ENCODE measurements at regions not wholly inside any gene's neighbourhood (a gene's known extent, or its start where the extent isn't known, plus 50 kb on each side); places are given as distances from the start of the nearest gene placed in this dataset.

DNA sequence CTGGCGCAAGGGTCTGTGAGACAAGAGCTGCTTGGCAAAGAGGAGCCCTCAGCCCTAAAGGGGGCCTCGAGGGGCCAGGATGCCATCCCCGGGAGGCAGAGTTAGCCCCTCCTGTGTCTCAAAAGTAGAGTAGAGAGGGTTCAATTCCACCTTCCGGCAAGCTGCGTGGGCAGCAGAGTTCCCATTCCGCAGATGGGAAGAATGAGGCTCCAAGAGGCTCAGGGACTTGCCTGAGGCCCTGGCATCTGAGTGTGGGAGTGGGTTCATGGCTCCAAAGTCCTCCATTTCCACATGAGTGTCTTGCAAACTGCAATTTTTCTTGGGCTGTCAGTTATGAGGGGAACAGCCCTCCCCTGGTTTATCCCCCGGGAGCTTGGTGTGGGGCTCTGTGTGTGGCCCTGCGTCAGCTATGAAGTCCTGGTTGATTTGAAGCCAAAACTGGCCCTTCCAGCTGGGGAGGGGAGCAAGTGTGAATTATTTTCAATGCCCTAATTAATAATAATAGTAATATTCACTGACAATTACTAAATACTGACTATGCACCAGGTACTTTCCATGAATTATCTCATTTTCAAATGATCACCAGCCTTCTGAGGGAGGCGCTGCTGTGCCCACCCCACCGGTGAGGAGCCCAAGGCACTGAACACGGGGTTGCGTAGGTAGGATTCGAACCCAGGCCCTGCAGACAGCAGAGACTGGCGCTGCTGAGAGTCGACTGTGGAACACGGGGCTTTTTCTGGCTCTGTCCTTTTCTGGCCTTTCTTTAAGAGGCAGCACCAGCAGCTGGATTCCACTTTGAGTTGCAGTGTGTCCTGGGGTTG lies 153.0 kb upstream of the PTPN1 start:
- Histone ChIP-seq H3K23ac (ENCODE audit: low read length in 2 of 2) (no peak overlapping the region), H3K9me3 (ENCODE audit: control insufficient read depth, low read length) (no peaks in the 10 kb centered on the region), H2BK5ac (ENCODE audit: low read depth, low read length, poor library complexity, severe bottlenecking) (no peak overlapping the region), H2BK12ac (ENCODE audit: low read length in 2 of 2) (peak overlapping the region; percentile 60 to 75), H3K36me3 (ENCODE audit: control insufficient read depth in 1 of 2, insufficient read depth in 2 of 2, low read depth in 1 of 2, low read length in 2 of 2) (no peaks in the 10 kb centered on the region), H3K27me3 (ENCODE audit: control insufficient read depth in 1 of 2, insufficient read depth in 1 of 2, low read length in 2 of 2) (peaks cover 0 to 2% of the 10 kb centered on the region in 2 experiments), H2BK120ac (ENCODE audit: low read depth, low read length) (no peak overlapping the region), H3K4me2 (ENCODE audit: low read length, poor library complexity, severe bottlenecking) (no peak overlapping the region), H3K4ac (ENCODE audit: low read depth in 1 of 2, low read length in 2 of 2) (no peak overlapping the region), H3K14ac (ENCODE audit: low read length in 2 of 2) (no peak overlapping the region), H3K27ac (ENCODE audit: low read length, poor library complexity, severe bottlenecking) (no peak overlapping the region), H3K4me3 (ENCODE audit: insufficient read depth in 1 of 2, low read depth in 1 of 2, low read length in 2 of 2) (no peak overlapping the region), H2AFZ (ENCODE audit: low read depth, low read length) (no peak overlapping the region), H2BK15ac (ENCODE audit: low read depth, poor library complexity, severe bottlenecking) (peak overlapping the region; percentile 82), H2AK5ac (ENCODE audit: low read length, severe bottlenecking) (no peak overlapping the region), H3K4me1 (ENCODE audit: control insufficient read depth, insufficient read depth, low read depth, low read length) (peaks cover 2% of the 10 kb centered on the region), H3K18ac (ENCODE audit: low read depth in 1 of 2, low read length in 2 of 2) (peak overlapping the region in 1 of 2 experiments; percentile 39), H3K9ac (ENCODE audit: low read length) (no peak overlapping the region), H4K91ac (ENCODE audit: low read length) (peak overlapping the region; percentile 74), H3K79me1 (replicated peaks; ENCODE audit: low read length, poor library complexity, severe bottlenecking) (no peaks in the 10 kb centered on the region), H4K8ac (ENCODE audit: low read length) (no peak overlapping the region)
- no peak for DNase-seq
- WGBS: 90% methylated on average over 15 of the region's 16 CpGs

- no peak for DNase-seq
Measured at GRCh38 chr20:50357783-50358161, 152.4 kb upstream of the PTPN1 start.

GRCh38 chr20:50358166-50358565 lies 152.0 kb upstream of the PTPN1 start:
- Histone ChIP-seq H3K36me3 (ENCODE audit: control insufficient read depth in 1 of 2, insufficient read depth in 2 of 2, low read depth in 1 of 2, low read length in 2 of 2) (no peaks in the 10 kb centered on the region), H2BK12ac (ENCODE audit: low read length in 2 of 2) (peak overlapping the region in 1 of 2 experiments; percentile 80), H4K8ac (ENCODE audit: low read length) (no peak overlapping the region), H2BK5ac (ENCODE audit: low read depth, low read length, poor library complexity, severe bottlenecking) (no peak overlapping the region), H3K4ac (ENCODE audit: low read depth in 1 of 2, low read length in 2 of 2) (no peak overlapping the region), H3K23ac (ENCODE audit: low read length in 2 of 2) (no peak overlapping the region), H2AFZ (ENCODE audit: low read depth, low read length) (no peak overlapping the region), H2AK5ac (ENCODE audit: low read length, severe bottlenecking) (no peak overlapping the region), H2BK120ac (ENCODE audit: low read depth, low read length) (no peak overlapping the region), H3K4me2 (ENCODE audit: low read length, poor library complexity, severe bottlenecking) (no peak overlapping the region), H3K4me3 (ENCODE audit: insufficient read depth in 1 of 2, low read depth in 1 of 2, low read length in 2 of 2) (no peak overlapping the region), H3K79me1 (replicated peaks; ENCODE audit: low read length, poor library complexity, severe bottlenecking) (no peaks in the 10 kb centered on the region), H3K27ac (ENCODE audit: low read length, poor library complexity, severe bottlenecking) (no peak overlapping the region), H3K27me3 (ENCODE audit: control insufficient read depth in 1 of 2, insufficient read depth in 1 of 2, low read length in 2 of 2) (peaks cover 0 to 2% of the 10 kb centered on the region in 2 experiments), H2BK15ac (ENCODE audit: low read depth, poor library complexity, severe bottlenecking) (no peak overlapping the region), H4K91ac (ENCODE audit: low read length) (peak overlapping the region; percentile 62), H3K18ac (ENCODE audit: low read depth in 1 of 2, low read length in 2 of 2) (no peak overlapping the region), H3K9me3 (ENCODE audit: control insufficient read depth, low read length) (no peaks in the 10 kb centered on the region), H3K9ac (ENCODE audit: low read length) (no peak overlapping the region), H3K4me1 (ENCODE audit: control insufficient read depth, insufficient read depth, low read depth, low read length) (peaks cover 2% of the 10 kb centered on the region), H3K14ac (ENCODE audit: low read length in 2 of 2) (no peak overlapping the region)
- WGBS: 86% methylated on average over 5 of the region's 5 CpGs
- DNase-seq: no peak

More at GRCh38 chr20:50357783-50358161, 152.4 kb upstream of the PTPN1 start:
- Histone ChIP-seq H3K18ac (ENCODE audit: low read depth in 1 of 2, low read length in 2 of 2) (no peak overlapping the region), H3K27ac (ENCODE audit: low read length, poor library complexity, severe bottlenecking) (no peak overlapping the region), H2BK12ac (ENCODE audit: low read length in 2 of 2) (peak overlapping the region in 1 of 2 experiments; percentile 80), H3K9ac (ENCODE audit: low read length) (no peak overlapping the region), H3K79me1 (replicated peaks; ENCODE audit: low read length, poor library complexity, severe bottlenecking) (no peaks in the 10 kb centered on the region), H3K14ac (ENCODE audit: low read length in 2 of 2) (no peak overlapping the region), H3K4me3 (ENCODE audit: insufficient read depth in 1 of 2, low read depth in 1 of 2, low read length in 2 of 2) (no peak overlapping the region), H2BK15ac (ENCODE audit: low read depth, poor library complexity, severe bottlenecking) (no peak overlapping the region), H4K8ac (ENCODE audit: low read length) (no peak overlapping the region), H2AFZ (ENCODE audit: low read depth, low read length) (no peak overlapping the region), H3K4ac (ENCODE audit: low read depth in 1 of 2, low read length in 2 of 2) (no peak overlapping the region), H2BK5ac (ENCODE audit: low read depth, low read length, poor library complexity, severe bottlenecking) (no peak overlapping the region), H3K23ac (ENCODE audit: low read length in 2 of 2) (no peak overlapping the region), H2AK5ac (ENCODE audit: low read length, severe bottlenecking) (no peak overlapping the region), H4K91ac (ENCODE audit: low read length) (peak overlapping the region; percentile 62), H3K4me1 (ENCODE audit: control insufficient read depth, insufficient read depth, low read depth, low read length) (peaks cover 2% of the 10 kb centered on the region), H3K36me3 (ENCODE audit: control insufficient read depth in 1 of 2, insufficient read depth in 2 of 2, low read depth in 1 of 2, low read length in 2 of 2) (no peaks in the 10 kb centered on the region), H3K27me3 (ENCODE audit: control insufficient read depth in 1 of 2, insufficient read depth in 1 of 2, low read length in 2 of 2) (peaks cover 0 to 2% of the 10 kb centered on the region in 2 experiments), H3K9me3 (ENCODE audit: control insufficient read depth, low read length) (no peaks in the 10 kb centered on the region), H3K4me2 (ENCODE audit: low read length, poor library complexity, severe bottlenecking) (no peak overlapping the region), H2BK120ac (ENCODE audit: low read depth, low read length) (no peak overlapping the region)
- 89% methylated on average over 6 of the region's 6 CpGs for WGBS

GRCh38 chr20:50358971-50359370 lies 151.2 kb upstream of the PTPN1 start:
- Histone ChIP-seq H2BK5ac (ENCODE audit: low read depth, low read length, poor library complexity, severe bottlenecking) (no peak overlapping the region), H3K4me1 (ENCODE audit: control insufficient read depth, insufficient read depth, low read depth, low read length) (peaks cover 2% of the 10 kb centered on the region), H2BK120ac (ENCODE audit: low read depth, low read length) (no peak overlapping the region), H3K9ac (ENCODE audit: low read length) (no peak overlapping the region), H4K8ac (ENCODE audit: low read length) (no peak overlapping the region), H3K79me1 (replicated peaks; ENCODE audit: low read length, poor library complexity, severe bottlenecking) (no peaks in the 10 kb centered on the region), H3K4me3 (ENCODE audit: insufficient read depth in 1 of 2, low read depth in 1 of 2, low read length in 2 of 2) (no peak overlapping the region), H3K23ac (ENCODE audit: low read length in 2 of 2) (peak overlapping the region in 1 of 2 experiments; percentile 27), H3K27me3 (ENCODE audit: control insufficient read depth in 1 of 2, insufficient read depth in 1 of 2, low read length in 2 of 2) (peaks cover 0 to 5% of the 10 kb centered on the region in 2 experiments), H3K9me3 (ENCODE audit: control insufficient read depth, low read length) (no peaks in the 10 kb centered on the region), H3K18ac (ENCODE audit: low read depth in 1 of 2, low read length in 2 of 2) (peak overlapping the region in 1 of 2 experiments; percentile 48), H2AFZ (ENCODE audit: low read depth, low read length) (no peak overlapping the region), H3K36me3 (ENCODE audit: control insufficient read depth in 1 of 2, insufficient read depth in 2 of 2, low read depth in 1 of 2, low read length in 2 of 2) (no peaks in the 10 kb centered on the region), H3K4me2 (ENCODE audit: low read length, poor library complexity, severe bottlenecking) (no peak overlapping the region), H3K14ac (ENCODE audit: low read length in 2 of 2) (peak overlapping the region in 1 of 2 experiments; percentile 84), H3K27ac (ENCODE audit: low read length, poor library complexity, severe bottlenecking) (no peak overlapping the region), H2BK15ac (ENCODE audit: low read depth, poor library complexity, severe bottlenecking) (no peak overlapping the region), H3K4ac (ENCODE audit: low read depth in 1 of 2, low read length in 2 of 2) (peak overlapping the region in 1 of 2 experiments; percentile 57), H2AK5ac (ENCODE audit: low read length, severe bottlenecking) (no peak overlapping the region), H2BK12ac (ENCODE audit: low read length in 2 of 2) (peak overlapping the region; percentile 59 to 76), H4K91ac (ENCODE audit: low read length) (peak overlapping the region; percentile 52)
- no peak for DNase-seq
- 90% methylated on average over 13 of the region's 13 CpGs for WGBS

All from mesenchymal stem cell (in vitro differentiated cells and primary cell).